Breast epithelium (tissue), 3 donors: ENCODE measurements at regions not wholly inside any gene's neighbourhood (a gene's known extent, or its start where the extent isn't known, plus 50 kb on each side); places are given as distances from the start of the nearest gene placed in this dataset.

ENCODE experiments used
- CTCF ChIP-seq, 3 donors: fragments of 450-650 bp; IDR thresholded peaks; one replicate each; pipeline ENCODE4 v1.5.1; 2016 to 2017; ENCODE audit warnings: antibody characterized with exemption in 3 of 3, mild to moderate bottlenecking in 3 of 3, moderate library complexity in 3 of 3
- POLR2A ChIP-seq: fragments of 450-650 bp; IDR thresholded peaks from one replicate; pipeline ENCODE4 v1.6.1; 2016; ENCODE audit warnings: antibody characterized with exemption, mild to moderate bottlenecking, moderate library complexity

GRCh38 chr6:139693735-139694134 lies 319.3 kb upstream of the CITED2 start:
- TF ChIP-seq CTCF (IDR thresholded peaks at IDR 0.05): no peak
- no peak for TF ChIP-seq POLR2A
